GF-D8 (cell line): ENCODE measurements at regions not wholly inside any gene's neighbourhood (a gene's known extent, or its start where the extent isn't known, plus 50 kb on each side); places are given as distances from the start of the nearest gene placed in this dataset.

ENCODE experiments used
- DNase-seq: peaks from one replicate; lab custom pipeline; 2025; lab: John Stamatoyannopoulos, UW

GRCh38 chr2:238654479-238655197 lies 193.2 kb upstream of the TWIST2 start:
- no peak for DNase-seq

DNA sequence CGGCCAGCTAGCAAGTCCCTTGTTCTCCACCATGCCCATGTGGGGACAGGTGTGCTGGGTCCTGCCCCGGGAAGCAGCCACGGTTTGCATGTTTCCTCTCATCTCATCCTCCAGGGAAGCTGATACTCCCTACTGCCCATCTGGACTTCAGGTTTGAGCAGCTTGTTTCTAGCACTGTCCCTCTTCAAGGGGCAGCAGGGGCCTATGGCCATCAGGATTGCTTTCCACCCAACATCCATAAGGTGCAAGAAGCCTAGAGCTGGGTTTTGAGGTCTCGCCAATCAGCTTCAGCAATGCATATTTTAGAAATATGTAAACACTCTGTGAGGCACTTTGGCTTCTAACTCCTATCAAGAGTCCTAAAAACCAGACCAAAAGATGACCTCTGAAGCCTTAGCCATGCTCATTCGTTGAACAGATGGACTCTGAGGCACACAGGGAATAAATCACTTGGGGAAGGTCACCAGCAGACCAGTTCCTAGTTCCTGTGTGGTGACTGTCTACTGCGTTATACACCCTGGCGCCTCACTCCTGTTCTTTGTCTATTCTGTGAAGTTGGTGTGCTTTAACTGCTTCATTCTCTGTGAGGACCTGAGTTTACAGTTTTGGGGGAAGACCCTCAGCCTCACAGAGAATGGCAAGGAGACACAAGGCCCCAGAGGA lies 192.6 kb upstream of the TWIST2 start:
- DNase-seq = no peak

DNA sequence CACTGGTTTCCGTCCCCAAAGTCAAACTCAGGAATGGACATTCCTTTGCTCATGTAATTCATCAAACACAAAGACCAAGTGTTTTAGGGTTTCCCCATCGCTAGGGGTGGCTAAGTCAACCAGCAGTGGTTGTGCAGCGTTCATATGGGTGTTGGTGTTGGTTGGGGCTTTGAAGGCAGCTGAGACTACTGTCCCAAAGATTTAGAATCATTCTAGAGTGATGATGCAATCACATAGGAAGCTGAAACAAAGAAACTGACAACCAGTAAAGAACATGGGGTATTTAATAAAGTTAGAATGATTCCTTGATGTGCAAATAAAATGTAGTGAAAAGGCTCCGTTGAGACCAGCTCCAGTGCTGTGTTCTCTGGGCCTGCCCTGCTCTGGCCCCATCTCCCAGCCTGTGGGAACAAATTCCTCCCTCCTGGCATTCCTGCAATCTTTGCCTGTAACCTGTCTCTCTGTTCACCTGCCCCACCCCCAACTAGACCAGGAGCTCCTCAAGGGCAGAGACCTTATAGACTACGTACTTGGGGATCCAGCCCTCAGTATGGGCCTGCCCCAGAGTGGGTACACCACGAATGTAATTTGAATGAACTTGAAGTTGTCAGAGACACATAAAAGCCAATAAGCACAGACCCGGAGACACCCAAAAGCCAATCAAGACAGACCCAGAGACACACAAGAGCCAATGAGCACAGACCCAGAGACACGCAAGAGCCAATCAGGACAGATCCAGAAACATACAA lies 191.7 kb upstream of the TWIST2 start:
- DNase-seq = no peak

DNA sequence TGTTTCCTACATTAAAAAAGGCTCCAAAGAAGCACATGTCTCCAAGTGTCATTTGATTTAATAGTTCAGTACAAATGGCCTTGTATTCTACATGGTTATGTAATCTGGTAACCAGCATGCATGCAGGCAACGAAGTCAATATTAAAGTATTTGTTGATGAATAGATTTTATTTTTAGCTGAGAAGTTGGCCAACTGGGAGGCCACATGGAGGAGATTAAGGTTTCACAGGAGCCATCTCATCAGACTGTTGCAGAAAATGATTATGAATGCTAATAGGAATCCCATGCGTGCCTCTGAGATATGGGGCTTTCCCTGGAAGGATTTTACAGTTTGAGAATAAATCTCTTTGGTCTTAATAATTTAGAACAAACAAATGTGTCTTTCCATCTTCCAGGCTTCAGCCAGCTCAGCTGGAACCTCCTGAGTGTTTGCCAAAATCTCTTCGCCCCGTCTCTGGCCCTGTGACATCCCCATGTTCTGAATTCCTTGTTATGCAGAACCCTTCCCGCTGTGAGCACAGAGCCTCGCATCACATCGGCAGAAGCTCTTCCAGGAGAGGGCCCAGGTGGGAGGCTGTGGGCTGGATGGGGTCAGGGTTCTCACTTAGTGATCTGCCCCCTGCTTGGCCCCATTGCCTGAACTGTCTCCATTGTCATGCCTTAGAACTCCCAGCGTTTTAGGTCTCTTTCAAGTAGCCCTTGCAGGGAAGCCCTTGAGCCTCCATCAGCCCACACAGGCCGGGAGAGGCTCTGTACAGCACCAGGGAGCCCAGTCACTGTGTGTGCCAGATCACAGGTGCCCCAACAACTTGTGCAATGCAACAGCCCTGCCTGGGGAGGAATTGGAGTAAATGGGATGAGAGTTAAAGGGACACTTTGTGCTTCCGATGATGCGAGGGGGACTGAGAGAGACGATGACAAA lies 190.5 kb upstream of the TWIST2 start:
- DNase-seq = no peak

GRCh38 chr2:238658054-238658407 lies 189.9 kb upstream of the TWIST2 start:
- DNase-seq = no peak

DNA sequence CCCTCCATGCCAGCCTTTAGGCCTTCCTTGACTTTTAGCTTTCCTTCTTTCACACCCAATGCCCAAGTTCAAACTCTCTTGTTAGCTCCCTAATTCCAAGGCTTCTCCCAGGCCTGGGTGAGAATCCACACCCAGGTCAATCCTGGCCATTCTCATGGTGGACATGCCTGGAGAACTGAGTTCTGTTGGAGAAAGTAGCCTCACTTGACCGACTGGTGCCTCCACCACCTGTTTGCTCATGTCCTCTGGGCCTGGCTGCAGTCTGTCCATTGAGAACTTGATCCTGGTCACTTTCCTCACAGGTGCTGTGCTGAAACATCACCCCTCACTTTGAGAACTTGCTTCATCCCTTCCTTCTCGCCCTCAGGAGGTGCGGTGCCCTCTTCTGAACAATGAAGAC lies 189.1 kb upstream of the TWIST2 start:
- no peak for DNase-seq

- DNase-seq = no peak
These were observed 188.7 kb upstream of the TWIST2 start for GRCh38 chr2:238659231-238659630.

DNA sequence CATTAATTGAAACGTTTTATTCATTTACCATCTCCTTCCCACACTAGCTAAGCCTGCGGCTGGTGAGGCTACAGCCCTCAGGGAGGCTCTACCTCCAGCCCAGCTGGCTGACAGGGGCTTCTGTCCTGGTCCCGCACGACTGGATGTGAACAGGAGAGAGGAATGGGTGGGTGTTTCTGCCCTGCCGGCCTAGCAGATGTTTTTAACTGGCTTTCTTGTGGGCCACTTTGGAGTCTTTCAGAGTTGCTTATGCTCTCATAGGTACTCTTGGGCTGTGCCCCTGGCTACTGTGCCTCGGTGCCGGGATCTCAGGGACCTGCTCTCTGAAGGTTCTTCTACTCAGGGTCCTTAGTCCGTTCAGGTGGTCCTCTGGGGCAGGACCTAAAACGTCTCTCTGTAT lies 184.3 kb upstream of the TWIST2 start:
- DNase-seq = no peak

DNA sequence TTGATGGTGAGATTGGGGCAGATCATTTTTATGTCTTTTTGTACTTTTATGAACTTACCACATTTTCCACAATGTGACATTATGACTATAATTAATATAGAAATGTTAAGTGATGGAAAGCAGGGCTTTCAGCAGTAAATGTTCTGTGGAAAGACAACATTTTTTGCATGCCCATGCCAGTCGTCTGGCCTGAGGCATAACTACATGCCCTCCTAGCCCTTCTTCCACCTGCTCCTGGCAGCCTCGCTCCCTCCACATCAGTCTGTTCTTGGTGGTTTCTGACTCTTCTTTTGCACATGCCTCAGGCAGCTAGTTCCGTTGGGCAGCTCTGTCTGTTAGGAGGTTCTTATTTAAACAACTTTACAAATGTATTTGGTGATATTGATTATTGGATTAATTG lies 182.0 kb upstream of the TWIST2 start:
- no peak for DNase-seq

- DNase-seq = no peak
These were observed 181.3 kb upstream of the TWIST2 start for GRCh38 chr2:238666543-238666942.

- no peak for DNase-seq
These were observed 180.9 kb upstream of the TWIST2 start for GRCh38 chr2:238667008-238667407.

- DNase-seq = no peak
These were observed 180.2 kb upstream of the TWIST2 start for GRCh38 chr2:238667639-238668038.

DNA sequence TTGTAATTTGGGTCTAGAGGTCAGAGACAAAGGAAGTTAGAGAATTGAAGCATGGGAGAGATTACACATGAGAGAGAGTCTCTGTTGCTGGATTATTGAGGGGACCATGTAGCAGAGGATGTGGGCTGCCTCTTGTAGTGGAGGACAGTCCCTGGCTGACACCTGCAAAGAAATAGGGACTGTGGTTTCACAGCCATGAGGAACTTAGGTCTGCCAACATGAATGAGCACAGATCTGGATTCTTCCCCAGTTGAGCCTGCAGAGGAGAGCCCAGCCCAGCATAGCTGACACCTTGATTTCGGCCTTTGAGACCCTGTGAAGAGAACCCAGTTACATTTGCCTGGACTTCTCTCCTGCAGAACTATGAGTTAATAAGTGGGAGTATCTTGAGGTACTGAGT lies 179.5 kb upstream of the TWIST2 start:
- no peak for DNase-seq

DNA sequence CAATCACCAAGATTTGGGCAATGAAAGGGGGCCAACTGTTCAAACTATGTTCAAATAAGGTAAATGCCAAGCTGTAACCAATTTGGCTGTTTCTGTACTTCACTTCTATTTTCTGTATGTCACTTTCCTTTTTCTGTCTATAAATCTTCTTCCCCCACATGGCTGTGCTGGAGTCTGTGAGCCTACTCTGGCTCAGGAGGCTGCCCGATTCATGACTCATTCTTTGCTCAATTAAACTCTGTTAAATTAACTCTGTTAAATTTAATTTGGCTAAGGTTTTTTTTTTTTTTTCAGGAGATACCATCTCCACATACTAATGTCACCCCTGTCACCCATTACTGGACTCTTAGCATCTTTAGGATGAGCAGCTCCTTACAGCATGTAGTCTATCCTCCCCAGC lies 178.8 kb upstream of the TWIST2 start:
- no peak for DNase-seq

DNA sequence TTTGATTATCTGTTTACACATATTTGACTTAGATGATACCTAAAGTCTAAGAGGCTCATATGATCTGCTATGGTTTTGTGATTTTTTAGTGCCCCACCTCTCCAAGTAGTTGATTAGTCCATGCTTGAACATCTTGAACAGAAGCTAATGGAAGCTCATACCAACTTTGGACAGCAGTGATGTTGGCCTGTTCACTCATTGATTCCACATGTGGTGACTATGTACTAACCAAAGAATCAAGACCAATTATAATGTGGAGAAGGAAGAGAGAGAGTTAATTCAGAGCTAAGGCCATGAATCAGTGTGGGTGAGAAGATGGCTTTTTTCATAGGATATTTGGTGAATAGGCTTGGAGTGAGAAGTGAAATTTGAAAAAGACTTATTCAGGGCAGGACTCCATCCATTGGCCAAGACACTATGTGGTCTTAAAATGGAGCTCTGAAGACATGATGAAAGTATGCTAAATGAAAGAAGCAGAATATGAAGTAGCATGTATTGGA lies 178.3 kb upstream of the TWIST2 start:
- no peak for DNase-seq

GRCh38 chr2:238670111-238670585 lies 177.7 kb upstream of the TWIST2 start:
- no peak for DNase-seq

DNA sequence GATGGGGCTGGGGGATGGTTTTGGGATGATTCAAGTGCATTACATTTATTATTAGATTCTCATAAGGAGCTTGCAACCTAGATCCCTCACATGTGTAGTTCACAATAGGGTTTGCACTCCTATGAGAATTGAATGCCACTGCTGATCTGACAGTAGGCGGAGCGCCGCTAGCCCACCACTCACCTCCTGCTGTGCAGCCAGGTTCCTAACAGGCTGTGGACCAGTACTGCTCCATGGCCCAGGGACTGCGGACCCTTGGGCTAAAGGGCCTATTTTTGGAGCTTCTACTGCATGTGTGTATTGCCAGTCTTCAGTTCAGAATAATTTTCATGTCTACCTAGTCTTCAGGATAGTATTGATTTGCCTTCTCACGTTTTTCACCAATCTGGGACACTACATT lies 165.3 kb upstream of the TWIST2 start:
- no peak for DNase-seq

DNA sequence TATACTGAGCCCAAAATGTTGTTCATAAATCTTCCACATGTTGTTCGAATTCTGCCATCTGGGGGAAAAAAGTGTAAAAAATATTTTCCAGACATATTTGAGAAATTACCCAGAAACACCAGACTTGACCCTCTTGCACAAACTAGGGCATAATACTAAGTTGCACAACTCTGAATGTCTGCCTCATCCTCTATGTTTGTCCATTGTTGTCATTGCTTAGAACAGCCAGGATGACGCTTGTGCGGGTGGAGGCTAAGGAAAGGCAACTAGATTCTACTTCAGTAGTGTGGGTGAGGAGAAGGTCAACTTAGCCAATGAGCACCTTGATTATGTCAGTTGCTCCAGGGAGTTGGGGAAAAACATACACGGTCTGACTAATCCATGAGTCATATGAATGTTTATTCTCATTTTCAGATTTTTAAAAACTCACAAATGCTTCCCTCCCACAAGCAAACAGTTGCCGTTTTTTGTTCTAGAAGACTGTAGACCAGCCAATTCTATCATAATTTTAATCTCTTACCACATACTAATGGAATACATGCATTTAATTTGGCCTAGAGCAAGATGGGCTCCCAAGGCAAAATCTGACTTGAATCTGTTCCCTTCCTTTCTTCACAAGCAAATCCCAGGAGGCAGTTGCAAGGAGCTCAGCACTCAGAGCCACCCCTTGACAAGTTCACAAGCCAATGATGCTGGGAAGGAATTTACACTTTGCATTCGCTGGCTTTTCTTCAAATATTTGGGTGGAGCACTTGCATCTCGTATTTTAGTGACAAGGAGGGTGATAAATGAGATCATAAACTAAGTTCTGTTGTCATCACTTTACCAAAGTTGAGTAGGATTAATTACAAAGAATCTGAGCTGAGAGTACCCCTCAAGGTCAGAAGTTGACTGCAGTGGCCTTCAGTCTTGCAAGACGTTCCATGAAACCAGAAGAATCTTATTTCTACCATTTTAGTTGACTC lies 163.2 kb upstream of the TWIST2 start:
- no peak for DNase-seq

- no peak for DNase-seq
These were observed 162.6 kb upstream of the TWIST2 start for GRCh38 chr2:238685327-238685709.

DNA sequence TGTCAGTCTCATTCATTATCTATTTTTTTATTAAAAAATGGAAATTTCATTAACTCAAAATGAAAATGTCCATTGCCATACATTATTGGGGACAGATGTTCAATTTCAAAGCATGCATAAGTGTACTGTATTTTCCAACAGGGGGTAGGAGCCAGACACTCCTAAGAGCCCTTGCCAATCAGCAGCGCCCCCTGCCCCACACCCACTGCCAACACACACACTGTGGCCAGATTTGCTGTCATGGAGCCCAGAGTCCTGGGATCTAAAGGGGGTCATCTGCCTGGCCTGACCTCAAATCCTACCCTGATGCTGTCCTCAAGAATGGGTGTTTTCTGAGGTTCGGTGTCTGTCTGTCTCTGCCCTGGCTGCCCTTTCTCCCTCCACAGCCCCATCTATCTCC lies 162.2 kb upstream of the TWIST2 start:
- no peak for DNase-seq

DNA sequence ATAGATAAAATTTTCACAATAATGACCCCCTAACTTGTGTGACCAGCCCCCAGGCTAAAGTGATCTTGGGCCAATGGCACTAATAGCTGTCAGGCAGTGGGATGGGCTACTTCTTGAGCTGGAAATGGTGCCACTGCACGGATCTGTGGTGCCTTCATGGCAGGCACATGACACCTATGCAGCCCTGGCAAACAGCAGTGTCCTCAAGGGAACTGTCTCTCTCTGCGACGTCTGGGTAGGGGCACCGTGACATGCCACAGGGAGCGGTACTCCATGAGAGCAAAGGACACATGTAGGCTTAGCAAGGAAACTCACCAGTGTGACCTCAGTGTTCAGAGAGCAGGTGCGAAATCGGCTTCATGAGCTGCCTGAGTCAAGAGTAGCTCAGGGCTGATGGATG lies 161.7 kb upstream of the TWIST2 start:
- no peak for DNase-seq
